HEK293T (cell line): ENCODE measurements at regions not wholly inside any gene's neighbourhood (a gene's known extent, or its start where the extent isn't known, plus 50 kb on each side); places are given as distances from the start of the nearest gene placed in this dataset.

Source experiments
- BHLHE40 ChIP-seq: fragments of 450-650 bp; IDR thresholded peaks from 2 replicates; pipeline ENCODE4 v1.6.1; 2016; ENCODE audit warnings: mild to moderate bottlenecking, moderate library complexity, borderline replicate concordance
- CTBP1 ChIP-seq: fragments of 450-650 bp; IDR thresholded peaks from 2 replicates; pipeline ENCODE4 v1.6.1; 2016; ENCODE audit warnings: borderline replicate concordance
- FOXA1 ChIP-seq: fragments of 450-650 bp; IDR thresholded peaks from 2 replicates; pipeline ENCODE4 v1.6.1; 2016; ENCODE audit warnings: mild to moderate bottlenecking
- FOXM1 ChIP-seq: fragments of 450-650 bp; IDR thresholded peaks from 2 replicates; pipeline ENCODE4 v1.6.1; 2017; ENCODE audit warnings: mild to moderate bottlenecking, borderline replicate concordance
- PKNOX1 ChIP-seq: fragments of 450-650 bp; IDR thresholded peaks from 2 replicates; pipeline ENCODE4 v1.6.1; 2016
- SP1 ChIP-seq: fragments of 450-650 bp; IDR thresholded peaks from 2 replicates; pipeline ENCODE4 v1.6.1; 2017
- SUZ12 ChIP-seq: fragments of 450-650 bp; IDR thresholded peaks from 2 replicates; pipeline ENCODE4 v1.6.1; 2016; ENCODE audit warnings: mild to moderate bottlenecking
- TARDBP ChIP-seq: fragments of 450-650 bp; IDR thresholded peaks from 2 replicates; pipeline ENCODE4 v1.6.1; 2016
- ZNF384 ChIP-seq: fragments of 450-650 bp; IDR thresholded peaks from 2 replicates; pipeline ENCODE4 v1.6.1; 2016

GRCh38 chr13:105878119-105878700 is 657.3 kb downstream of the EFNB2 start:
- TF ChIP-seq TARDBP (no peak), FOXA1 (no peak), PKNOX1 (no peak), FOXM1 (no peak), ZNF384 (no peak), SP1 (no peak), BHLHE40 (no peak), CTBP1 (no peak), SUZ12 (no peak)
